A673 (cell line): ENCODE measurements at regions not wholly inside any gene's neighbourhood (a gene's known extent, or its start where the extent isn't known, plus 50 kb on each side); places are given as distances from the start of the nearest gene placed in this dataset.

Experiments used
- EZH2 ChIP-seq: fragments of 200-600 bp; sonication (generic); IDR thresholded peaks from 2 replicates; pipeline ENCODE4 v1.6.1; 2017; ENCODE audit warnings: borderline replicate concordance, low read depth, mild to moderate bottlenecking, mixed read lengths, antibody characterized with exemption, low read length; ENCODE audit not compliant: poor library complexity, severe bottlenecking
- TF ChIP-seq, protein P1 (sequence below): fragments of 300-800, 200-600 bp; sonication (generic); conservative IDR thresholded peaks from 2 replicates; pipeline ENCODE4 v1.5.1; 2017; ENCODE audit warnings: low read depth, mild to moderate bottlenecking, antibody characterized with exemption, low read length, moderate library complexity, mixed read lengths

GRCh38 chr4:145988628-145989027 is 50.0 kb upstream of the ZNF827 start:
- TF ChIP-seq, protein P1, sequence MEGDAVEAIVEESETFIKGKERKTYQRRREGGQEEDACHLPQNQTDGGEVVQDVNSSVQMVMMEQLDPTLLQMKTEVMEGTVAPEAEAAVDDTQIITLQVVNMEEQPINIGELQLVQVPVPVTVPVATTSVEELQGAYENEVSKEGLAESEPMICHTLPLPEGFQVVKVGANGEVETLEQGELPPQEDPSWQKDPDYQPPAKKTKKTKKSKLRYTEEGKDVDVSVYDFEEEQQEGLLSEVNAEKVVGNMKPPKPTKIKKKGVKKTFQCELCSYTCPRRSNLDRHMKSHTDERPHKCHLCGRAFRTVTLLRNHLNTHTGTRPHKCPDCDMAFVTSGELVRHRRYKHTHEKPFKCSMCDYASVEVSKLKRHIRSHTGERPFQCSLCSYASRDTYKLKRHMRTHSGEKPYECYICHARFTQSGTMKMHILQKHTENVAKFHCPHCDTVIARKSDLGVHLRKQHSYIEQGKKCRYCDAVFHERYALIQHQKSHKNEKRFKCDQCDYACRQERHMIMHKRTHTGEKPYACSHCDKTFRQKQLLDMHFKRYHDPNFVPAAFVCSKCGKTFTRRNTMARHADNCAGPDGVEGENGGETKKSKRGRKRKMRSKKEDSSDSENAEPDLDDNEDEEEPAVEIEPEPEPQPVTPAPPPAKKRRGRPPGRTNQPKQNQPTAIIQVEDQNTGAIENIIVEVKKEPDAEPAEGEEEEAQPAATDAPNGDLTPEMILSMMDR, result no peak
- no peak for TF ChIP-seq EZH2
